TTC549 (cell line): ENCODE measurements at regions not wholly inside any gene's neighbourhood (a gene's known extent, or its start where the extent isn't known, plus 50 kb on each side); places are given as distances from the start of the nearest gene placed in this dataset.

Experiments used
- FAIRE-seq: peaks from 2 replicates; lab custom pipeline; 2012; peaks lifted over from hg19 to GRCh38; lab: Jason Lieb, UNC

GRCh38 chr4:96183611-96184010, 343.7 kb downstream of the PDHA2 start:
- no peak for FAIRE-seq

DNA sequence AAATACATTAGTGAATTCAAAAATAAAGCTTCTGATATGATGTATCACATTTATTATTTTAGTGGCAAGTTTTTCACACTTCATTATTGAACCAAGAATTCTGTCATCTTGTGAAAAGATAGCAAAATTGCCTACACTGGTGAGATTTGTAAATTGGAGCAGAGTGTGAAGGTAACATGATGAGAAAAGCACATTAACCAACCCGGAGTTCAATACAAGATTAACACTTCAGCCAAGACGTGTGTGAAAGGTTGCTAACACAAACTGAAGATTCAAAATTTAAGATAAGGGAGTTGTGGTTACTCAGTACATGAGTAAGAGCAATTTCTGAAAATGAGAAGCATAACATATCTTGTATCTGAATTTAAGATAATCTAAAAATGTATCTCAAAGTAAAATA, 346.7 kb downstream of the PDHA2 start:
- FAIRE-seq, result no peak

- FAIRE-seq, result no peak
These were observed 349.9 kb downstream of the PDHA2 start for GRCh38 chr4:96189761-96190160.

DNA sequence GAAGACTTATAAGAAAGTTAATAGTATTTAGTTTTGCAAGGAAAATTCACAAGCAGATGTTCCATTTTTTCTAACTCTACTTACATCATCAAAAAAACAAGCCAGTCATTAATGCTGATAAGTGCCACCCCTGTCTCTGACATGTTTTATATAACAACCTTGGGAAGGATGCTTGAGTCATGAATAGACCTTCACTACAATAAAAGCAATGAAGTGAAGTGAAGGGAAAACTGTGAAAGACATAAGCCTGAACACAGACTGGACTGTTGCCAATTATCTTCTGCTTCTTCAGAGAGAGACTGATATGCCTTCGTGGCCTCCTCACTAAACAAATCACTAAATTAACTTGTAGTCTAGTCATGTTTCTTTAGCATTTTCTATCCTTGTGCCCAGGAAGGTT, 353.2 kb downstream of the PDHA2 start:
- FAIRE-seq, result no peak

DNA sequence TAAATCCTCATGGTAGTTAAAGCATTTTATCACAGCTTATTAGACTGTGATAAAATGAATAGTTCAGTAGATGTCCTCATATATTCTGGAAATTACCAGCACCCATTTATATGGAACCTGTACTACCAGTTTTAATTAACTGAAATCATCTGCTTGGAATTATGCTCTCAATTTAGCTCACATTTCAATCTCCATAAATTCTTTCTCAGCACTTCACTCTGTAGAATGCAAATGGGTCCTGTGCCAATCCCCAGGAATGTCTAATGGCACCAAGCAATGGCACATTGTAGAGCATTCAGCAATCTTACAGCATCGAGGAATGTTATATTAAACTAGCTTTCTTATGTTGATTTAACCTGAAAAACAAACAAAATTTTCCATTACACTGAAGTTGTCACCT, 355.1 kb downstream of the PDHA2 start:
- no peak for FAIRE-seq

DNA sequence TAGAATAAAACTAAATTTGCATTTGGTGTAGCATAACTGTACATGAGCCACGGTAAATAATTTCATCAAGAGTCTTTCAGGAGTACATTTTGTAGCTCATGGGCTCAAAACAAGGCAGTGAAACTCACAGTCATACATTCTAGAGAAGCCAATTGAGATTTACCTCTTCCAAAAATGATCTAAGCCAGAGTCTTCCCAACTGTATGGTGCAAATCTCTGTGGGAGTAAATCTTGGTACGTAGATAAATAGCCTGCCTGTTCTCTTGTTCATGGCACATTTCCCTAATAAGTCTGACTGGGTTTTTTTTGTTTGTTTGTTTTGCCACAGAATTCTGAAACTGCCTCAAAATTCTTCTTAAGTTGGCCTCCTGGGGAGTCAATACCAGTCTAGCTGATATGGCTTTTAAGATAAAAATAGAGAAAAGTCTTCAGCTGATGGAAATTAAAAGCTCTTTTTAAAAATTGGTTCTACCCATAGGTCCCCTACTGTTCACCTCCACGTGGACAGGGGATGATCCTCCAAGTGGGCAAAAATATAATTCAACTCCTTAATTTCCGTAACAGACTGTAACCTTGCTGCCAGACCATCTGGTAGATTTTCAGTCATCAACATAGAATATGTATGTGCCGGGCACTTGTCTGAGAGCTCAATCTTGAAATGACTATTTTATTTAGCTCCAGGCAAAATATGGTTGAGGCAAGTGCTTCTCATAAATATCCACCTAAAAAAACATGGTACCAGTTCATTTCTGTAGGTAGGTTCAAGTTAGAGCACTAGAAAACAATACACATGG, 365.4 kb downstream of the PDHA2 start:
- FAIRE-seq, result no peak

DNA sequence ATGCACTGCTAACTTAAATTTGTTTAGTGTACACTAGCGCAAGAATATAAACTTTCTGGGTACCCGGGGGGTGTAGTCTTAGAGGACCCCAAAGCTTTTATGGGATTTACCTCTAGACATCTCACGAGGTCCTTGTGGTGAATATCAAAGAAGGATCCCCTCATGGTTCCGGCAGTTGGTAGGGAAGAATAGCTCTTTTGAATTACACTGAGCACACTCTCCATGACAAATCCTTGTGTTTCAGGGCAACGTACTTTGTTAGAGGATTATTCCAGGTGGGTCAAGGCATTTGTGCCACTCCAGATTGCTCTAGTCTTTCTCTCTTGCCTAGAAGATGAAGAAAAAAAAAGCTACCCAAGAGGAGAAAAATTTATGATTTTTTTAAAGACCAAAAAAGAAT, 387.6 kb downstream of the PDHA2 start:
- no peak for FAIRE-seq

DNA sequence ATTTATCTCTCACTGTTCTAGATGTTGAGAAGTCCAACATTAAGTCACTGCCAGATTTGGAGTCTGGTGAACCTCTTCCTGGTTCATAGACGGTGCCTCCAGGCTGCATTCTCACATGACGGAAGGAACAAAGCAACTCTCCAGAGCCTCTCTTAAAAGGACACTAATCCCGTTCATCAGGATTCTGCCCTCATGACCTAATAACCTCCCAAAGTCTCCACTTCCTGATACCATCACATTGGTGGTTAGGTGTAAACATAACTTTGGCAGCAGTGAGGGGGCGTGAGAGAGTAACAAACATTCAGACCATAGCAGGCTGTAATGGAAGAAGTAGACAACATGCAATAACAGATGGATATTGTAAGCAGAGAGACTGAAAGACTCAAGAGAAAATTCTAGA, 388.6 kb downstream of the PDHA2 start:
- FAIRE-seq, result no peak

GRCh38 chr4:96240041-96240440, 400.1 kb downstream of the PDHA2 start:
- no peak for FAIRE-seq

DNA sequence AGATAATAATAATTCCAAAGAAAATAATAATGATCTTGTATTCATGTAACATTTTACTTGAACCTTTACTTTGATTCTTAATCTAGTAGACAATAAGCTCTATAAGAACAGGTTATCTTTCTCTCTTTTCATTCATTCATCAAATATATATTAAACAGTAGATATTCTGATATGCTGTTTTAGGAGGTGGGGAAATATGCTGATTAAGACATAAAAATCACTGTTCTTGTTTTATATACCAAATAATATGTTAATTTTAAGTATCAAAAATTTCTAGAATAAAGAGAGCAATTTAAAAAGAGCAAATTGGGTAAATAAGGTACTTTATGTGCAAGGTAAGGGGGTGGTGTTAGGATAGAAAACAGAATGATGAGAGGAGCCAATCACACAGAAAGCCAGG, 401.9 kb downstream of the PDHA2 start:
- FAIRE-seq, result no peak

DNA sequence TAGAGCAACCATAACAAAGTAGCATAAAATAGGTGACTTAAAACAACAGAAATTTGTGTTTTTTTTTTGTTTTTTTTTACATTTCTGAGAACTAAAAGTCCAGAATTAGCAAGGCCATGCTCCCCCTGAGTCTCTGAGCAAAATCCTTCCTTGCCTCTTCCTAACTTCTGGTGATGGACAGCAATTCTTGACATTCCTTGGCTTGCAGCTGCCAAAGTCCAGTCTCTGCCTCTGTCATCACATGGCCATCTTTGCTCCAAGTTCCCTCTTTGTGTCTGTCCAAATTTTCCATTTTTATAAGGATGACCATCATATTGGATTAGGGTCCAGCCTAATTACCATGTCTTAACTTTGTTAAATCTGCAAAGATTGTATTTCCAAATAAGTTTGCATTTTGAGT, 407.2 kb downstream of the PDHA2 start:
- FAIRE-seq, result no peak

DNA sequence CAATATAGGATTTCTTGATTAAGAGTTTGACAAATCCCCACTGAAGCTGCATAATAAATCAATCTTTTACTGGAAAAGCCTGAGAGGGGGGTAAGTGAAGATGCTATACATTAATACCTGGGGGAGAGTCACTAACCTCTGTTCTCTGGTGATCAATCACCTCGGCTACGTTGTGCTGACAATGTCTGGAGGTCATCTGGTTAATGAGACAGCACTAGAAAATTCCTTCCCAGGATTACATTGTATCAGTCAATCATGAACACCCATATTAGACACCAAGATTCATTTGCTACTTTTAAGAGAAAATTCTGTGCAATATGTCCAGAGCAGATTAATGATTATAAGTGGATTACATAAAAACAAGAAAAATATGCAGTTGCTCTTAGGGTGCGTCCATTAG, 408.3 kb downstream of the PDHA2 start:
- no peak for FAIRE-seq

DNA sequence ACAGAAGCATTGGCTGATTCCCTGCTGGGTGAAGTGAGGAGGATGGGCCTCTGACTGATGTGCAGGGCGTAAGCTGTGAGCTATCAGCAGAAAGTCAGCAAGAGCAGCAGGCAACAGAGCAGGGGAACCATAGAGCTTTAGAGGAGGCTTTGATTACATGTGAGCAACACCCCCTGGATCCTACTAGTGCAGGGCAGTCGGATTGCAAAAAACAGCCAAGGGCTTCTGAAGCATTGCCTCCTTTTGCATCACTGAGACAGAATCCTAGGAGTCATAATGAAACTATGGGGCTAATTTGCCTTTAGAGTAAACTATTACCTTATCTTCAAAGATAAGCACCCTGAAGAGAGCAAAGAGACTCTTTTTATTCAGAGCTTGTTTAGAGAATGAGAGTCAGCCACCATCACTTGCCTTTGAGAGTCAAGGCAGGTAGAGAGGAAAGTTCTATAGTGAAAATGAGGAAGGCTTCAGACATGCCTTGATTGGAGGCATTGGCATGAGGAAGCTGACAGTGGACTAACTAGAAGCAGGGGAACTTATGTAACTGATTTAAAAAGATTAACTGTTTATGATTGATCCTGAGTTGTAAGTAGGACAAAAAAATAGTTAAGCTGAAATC, 420.3 kb downstream of the PDHA2 start:
- FAIRE-seq, result no peak

DNA sequence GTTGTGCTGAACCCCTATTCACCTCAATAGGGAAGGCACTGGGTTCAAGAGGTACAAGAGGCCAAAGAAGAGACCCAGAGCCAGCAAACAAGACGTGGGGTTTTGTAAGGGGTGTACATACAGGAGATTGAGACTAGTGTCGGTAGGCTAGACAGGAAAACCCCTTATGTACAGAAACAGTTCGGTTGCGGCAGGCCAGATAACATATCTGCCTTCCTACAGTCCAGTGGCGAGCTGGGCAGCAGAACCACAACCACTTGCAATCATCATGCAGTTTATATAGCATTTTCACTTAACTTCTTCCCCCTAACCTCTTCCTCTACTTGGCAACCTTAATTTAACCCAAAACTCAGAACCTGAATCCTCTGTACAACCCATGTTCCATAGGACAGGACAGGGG, 422.2 kb downstream of the PDHA2 start:
- no peak for FAIRE-seq

- no peak for FAIRE-seq
These were observed 423.4 kb downstream of the PDHA2 start for GRCh38 chr4:96263291-96263690.

DNA sequence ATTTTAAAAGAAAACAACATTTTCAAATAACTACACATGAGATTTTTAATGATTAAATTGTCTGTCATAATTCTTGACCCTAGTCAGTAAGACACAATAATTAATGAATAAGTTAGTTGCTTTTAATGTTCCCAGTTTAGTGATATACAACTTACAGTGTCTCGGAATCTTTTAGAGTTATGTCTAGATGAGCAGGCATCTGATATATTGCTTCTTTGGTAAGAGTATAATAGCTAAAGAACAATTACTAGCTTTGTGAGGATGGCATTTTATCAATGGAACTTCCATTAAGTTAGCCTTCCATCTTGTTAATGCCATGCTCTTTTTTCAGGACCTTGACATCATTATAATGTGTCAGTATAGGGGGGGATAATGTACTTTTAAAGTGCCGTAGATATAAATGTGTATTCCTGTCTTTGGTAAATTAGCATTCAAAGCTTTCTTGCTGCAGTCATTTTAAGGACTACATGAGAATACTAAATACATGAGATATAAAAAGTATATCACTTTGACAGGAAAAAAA, 425.1 kb downstream of the PDHA2 start:
- FAIRE-seq, result no peak

DNA sequence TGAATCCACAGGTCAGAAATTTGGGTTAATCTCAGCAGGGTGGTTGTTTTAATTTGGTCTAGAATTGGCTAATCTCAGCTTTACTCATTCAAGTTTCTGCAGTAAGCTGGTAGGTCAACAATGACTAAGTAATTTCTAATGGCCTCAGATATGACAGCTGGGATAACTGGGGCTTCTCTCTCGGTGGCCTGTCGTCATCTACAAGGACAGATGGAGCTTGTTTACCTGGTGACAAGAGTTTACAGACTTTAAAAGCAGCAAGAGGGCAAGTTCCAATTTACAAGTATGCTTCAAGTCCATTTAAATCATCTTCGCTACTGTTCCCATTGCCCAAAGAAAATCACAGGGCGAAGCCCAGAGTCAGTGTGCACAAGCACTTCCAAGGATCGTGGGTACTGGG, 453.9 kb downstream of the PDHA2 start:
- no peak for FAIRE-seq

DNA sequence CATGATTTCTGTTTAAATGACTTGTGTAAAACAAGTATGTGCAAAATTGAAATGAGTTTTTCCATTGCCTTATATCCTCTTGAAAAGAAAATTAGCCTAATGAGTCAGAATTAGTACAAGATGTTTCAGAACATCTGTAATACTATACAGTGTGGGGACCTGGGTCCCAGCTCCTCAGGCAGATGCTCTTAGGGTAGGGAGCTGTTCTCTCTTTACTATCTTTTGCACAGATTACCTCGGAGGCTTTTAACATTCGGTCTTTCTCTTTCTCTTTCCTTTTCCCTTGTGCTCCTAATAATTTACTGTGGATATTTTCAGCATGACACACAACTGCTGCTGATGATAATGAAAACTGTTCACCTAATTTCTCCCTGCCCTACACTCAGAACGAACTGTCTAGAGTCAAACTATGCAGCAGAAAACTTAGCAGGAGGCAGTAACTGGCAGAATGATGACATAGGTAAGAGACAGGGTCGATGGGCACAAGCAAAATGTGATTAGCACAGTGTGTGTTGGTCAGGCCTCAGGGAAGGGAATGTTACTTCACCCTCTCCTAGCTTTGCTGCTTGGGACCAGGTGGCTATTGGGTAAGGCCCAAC, 455.3 kb downstream of the PDHA2 start:
- FAIRE-seq, result no peak

GRCh38 chr4:96301715-96302114, 461.8 kb downstream of the PDHA2 start:
- no peak for FAIRE-seq

- FAIRE-seq, result no peak
These were observed 465.1 kb downstream of the PDHA2 start for GRCh38 chr4:96305030-96305429.

DNA sequence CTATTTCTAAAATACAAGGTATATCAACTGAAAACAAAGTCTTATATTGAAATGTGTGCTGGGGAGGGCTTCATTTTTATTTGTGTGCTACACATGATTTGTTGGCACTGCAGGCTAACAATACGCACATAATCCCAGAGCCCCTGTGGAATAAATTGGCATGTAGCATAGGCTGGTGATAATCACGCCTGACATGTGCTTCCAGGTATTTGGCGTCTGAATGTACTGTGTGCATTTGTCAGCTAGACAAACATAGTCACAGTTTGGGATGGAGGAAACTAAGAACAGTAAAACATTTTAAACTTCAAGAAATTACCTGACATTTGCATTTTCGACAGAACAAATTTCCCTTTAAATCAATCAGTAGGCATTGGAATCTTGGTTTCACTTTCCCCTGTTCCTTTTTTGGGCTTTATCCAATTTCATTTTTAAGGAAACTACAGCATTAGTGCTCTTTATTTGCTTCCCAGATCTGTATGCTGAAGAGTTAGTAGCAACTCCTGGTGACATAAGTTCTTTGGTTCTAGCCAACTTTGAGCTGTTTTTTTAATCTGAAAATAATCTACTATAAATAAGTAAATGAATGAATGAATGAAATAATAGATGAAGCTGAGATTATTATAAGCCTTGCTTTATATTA, 472.3 kb downstream of the PDHA2 start:
- FAIRE-seq, result no peak

DNA sequence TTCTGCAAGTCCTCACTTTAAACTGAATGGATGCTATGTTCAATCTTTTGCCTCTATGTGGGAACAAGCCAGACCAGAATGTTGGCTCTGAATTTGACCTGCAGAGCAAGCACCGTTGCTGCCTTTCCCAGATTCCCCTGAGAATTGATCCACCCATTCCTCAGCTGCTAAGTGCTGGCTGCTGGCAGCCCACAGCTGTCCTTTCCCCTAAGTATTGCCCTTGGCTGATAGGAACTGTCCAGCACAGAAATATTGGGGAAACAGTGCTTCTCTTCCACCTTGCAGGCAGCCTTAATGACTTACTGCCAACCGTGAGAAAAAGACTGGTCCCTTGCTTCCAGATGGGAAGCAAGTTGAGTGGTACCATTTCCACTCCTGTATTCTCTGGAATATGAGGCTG, 475.9 kb downstream of the PDHA2 start:
- no peak for FAIRE-seq

DNA sequence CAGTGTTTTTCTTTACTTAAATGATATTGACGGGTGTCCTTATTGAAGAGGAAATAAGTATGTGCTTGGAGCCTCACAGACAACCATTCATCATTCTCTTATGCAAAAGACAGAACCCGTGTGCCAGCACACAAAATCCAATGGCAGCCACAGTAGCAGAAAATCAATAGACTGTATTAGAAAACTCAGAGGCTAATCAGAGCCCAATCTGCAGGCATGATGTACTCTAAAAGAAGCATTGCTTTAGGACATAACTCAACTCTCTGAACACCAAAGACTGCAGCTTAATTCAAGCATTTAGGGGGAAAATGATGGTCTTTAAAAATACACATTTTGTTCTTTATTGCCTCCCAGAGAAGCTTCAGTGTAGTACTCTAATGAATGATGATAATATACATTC, 476.9 kb downstream of the PDHA2 start:
- no peak for FAIRE-seq
